HCT116 (cell line): ENCODE measurements at regions not wholly inside any gene's neighbourhood (a gene's known extent, or its start where the extent isn't known, plus 50 kb on each side); places are given as distances from the start of the nearest gene placed in this dataset.

ENCODE experiments used
- ATAC-seq: fragments of 200-7000 bp; cut with Tn5 transposase; 2 replicates; pipeline ENCODE4 v1.9.1; 2020; ENCODE audit warnings: mild to moderate bottlenecking, moderate library complexity
- BruUV-seq: library from RNA; stranded (reverse); fragments of 400-500 nt; replicated peaks from 2 replicates; lab custom pipeline; 2021; lab: Mats Ljungman, UMichigan
- CTCF ChIA-PET: fragments of 300-600 bp; sonication (Branson Sonifier 250); formaldehyde crosslinking; loops from one replicate; lab custom pipeline; 2021; ENCODE audit warnings: antibody characterized with exemption; lab: Charles Lee
- POLR2A ChIA-PET: fragments of 300-600, 350-600 bp; sonication (Branson Sonifier 250); formaldehyde crosslinking; loops from one replicate; lab custom pipeline; 2021; ENCODE audit warnings: antibody characterized with exemption; lab: Charles Lee
- RAD21 ChIA-PET, 2 experiments: fragments of 300-600 bp; sonication (Branson Sonifier 250); formaldehyde crosslinking; loops; one replicate each; lab custom pipeline; 2023; ENCODE audit warnings: low total read pairs in 2 of 2; ENCODE audit not compliant: uncharacterized antibody in 2 of 2, unreplicated experiment in 2 of 2, low non-redundant PET in 1 of 2; lab: Charles Lee
- DNase-seq: peaks from one replicate; pipeline ENCODE4 v3.0.0-alpha.2; 2010; ENCODE audit warnings: low read depth, low spot score
- H2AFZ ChIP-seq: fragments of 200-600 bp; shearing (Covaris generic), sonication (generic); 2 replicates; pipeline ENCODE4 v1.6.1; 2017; ENCODE audit warnings: low read depth, mixed run types, mixed read lengths, antibody characterized with exemption, low read length; ENCODE audit not compliant: poor library complexity, severe bottlenecking
- H3K27ac ChIP-seq: 2 replicates; pipeline ENCODE4 v1.5.1; 2012; ENCODE audit warnings: low read depth, low read length
- H3K27me3 ChIP-seq: fragments of 200-600 bp; sonication (generic); 2 replicates; pipeline ENCODE4 v1.6.1; 2016; ENCODE audit warnings: mixed run types, low read length, mixed read lengths; ENCODE audit not compliant: insufficient read depth
- H3K36me3 ChIP-seq, 2 experiments: fragments of 200-500 bp in 1 of 2; fragments of 200-600 bp in 1 of 2; sonication (Bioruptor generic) in 1 of 2; sonication (generic) in 1 of 2; 2 replicates each; pipeline versions ENCODE4 v1.5.1 to v1.6.1; 2014 to 2016; ENCODE audit warnings: low read length in 2 of 2, inconsistent platforms in 1 of 2, mixed read lengths in 1 of 2, mixed run types in 1 of 2; ENCODE audit not compliant: insufficient read depth in 2 of 2, control insufficient read depth in 1 of 2
- H3K4me1 ChIP-seq, 2 experiments: fragments of 200-600 bp in 1 of 2; sonication (generic) in 1 of 2; 2 replicates each; pipeline versions ENCODE4 v1.5.1 to v1.6.1; 2012 to 2017; ENCODE audit warnings: low read length in 2 of 2, inconsistent platforms in 1 of 2, mild to moderate bottlenecking in 1 of 2, mixed read lengths in 1 of 2, mixed run types in 1 of 2, moderate library complexity in 1 of 2; ENCODE audit not compliant: insufficient read depth in 2 of 2, control insufficient read depth in 1 of 2
- H3K4me2 ChIP-seq: fragments of 200-600 bp; sonication (generic); 2 replicates; pipeline ENCODE4 v1.6.1; 2017; ENCODE audit warnings: mixed run types, low read length, mixed read lengths
- H3K4me3 ChIP-seq, 2 experiments: fragments of 200-600 bp in 1 of 2; sonication (generic) in 1 of 2; replicated peaks in 1 of 2; 2 replicates each; pipeline ENCODE4 v1.5.1; 2011 to 2016; ENCODE audit warnings: low read length in 2 of 2, control low read depth in 1 of 2, low read depth in 1 of 2, mild to moderate bottlenecking in 1 of 2, mixed read lengths in 1 of 2, mixed run types in 1 of 2
- H3K79me2 ChIP-seq: fragments of 200-600 bp; sonication (generic); 2 replicates; pipeline ENCODE4 v1.6.1; 2017; ENCODE audit warnings: mild to moderate bottlenecking, mixed run types, low read length, moderate library complexity, mixed read lengths; ENCODE audit not compliant: insufficient read depth
- H3K9ac ChIP-seq: fragments of 200-600 bp; sonication (generic); 2 replicates; pipeline ENCODE4 v1.6.1; 2016; ENCODE audit warnings: low read length, mixed read lengths
- H3K9me2 ChIP-seq: fragments of 200-600 bp; sonication (generic), shearing (Covaris generic); 2 replicates; pipeline ENCODE4 v1.6.1; 2017; ENCODE audit warnings: mixed run types, mild to moderate bottlenecking, moderate library complexity; ENCODE audit not compliant: insufficient read depth
- H3K9me3 ChIP-seq, 2 experiments: fragments of 200-500 bp in 1 of 2; fragments of 200-600 bp in 1 of 2; sonication (Bioruptor generic) in 1 of 2; sonication (generic) in 1 of 2; 2 replicates each; pipeline ENCODE4 v1.6.1; 2014 to 2017; ENCODE audit warnings: low read length in 2 of 2, mixed read lengths in 2 of 2, inconsistent platforms in 1 of 2, low read depth in 1 of 2, mild to moderate bottlenecking in 1 of 2, mixed run types in 1 of 2, moderate library complexity in 1 of 2; ENCODE audit not compliant: control insufficient read depth in 1 of 2, insufficient read depth in 1 of 2
- H4K20me1 ChIP-seq: fragments of 200-600 bp; sonication (generic), shearing (Covaris generic); 2 replicates; pipeline ENCODE4 v1.6.1; 2017; ENCODE audit warnings: mixed run types, mild to moderate bottlenecking, moderate library complexity; ENCODE audit not compliant: insufficient read depth
- ELF1 ChIP-seq: IDR thresholded peaks from 2 replicates; pipeline ENCODE4 v1.6.1; 2012; ENCODE audit warnings: low read depth, borderline replicate concordance
- EZH2 ChIP-seq: fragments of 200-600 bp; sonication (generic); IDR thresholded peaks from 2 replicates; pipeline ENCODE4 v1.6.1; 2017; ENCODE audit warnings: antibody characterized with exemption, mixed run types
- EZH2phosphoT487 ChIP-seq: fragments of 200-600 bp; IDR thresholded peaks from 2 replicates; pipeline ENCODE4 v1.6.1; 2018; ENCODE audit warnings: antibody characterized with exemption, borderline replicate concordance
- FOSL1 ChIP-seq: IDR thresholded peaks from 2 replicates; pipeline ENCODE4 v1.6.1; 2012; ENCODE audit warnings: low read depth
- POLR2A ChIP-seq: IDR thresholded peaks from 2 replicates; pipeline ENCODE4 v1.7.0; 2011; ENCODE audit warnings: borderline replicate concordance; ENCODE audit not compliant: insufficient read depth, insufficient read length; ENCODE audit errors: extremely low read depth
- RAD21 ChIP-seq: IDR thresholded peaks from 2 replicates; pipeline ENCODE4 v1.6.1; 2012; ENCODE audit warnings: low read depth, mild to moderate bottlenecking
- REST ChIP-seq: IDR thresholded peaks from 2 replicates; pipeline ENCODE4 v1.6.1; 2012; ENCODE audit warnings: low read depth
- TCF7L2 ChIP-seq: IDR thresholded peaks from 2 replicates; pipeline ENCODE4 v1.7.0; 2011; ENCODE audit warnings: borderline replicate concordance, inconsistent platforms; ENCODE audit not compliant: insufficient read depth, insufficient read length; ENCODE audit errors: extremely low read depth
- ZBTB33 ChIP-seq: IDR thresholded peaks from 2 replicates; pipeline ENCODE4 v1.6.1; 2011; ENCODE audit warnings: mild to moderate bottlenecking, low read length, moderate library complexity; ENCODE audit not compliant: insufficient replicate concordance; ENCODE audit errors: extremely low read depth
- ZFX ChIP-seq: fragments of 450-650 bp; IDR thresholded peaks from 2 replicates; pipeline ENCODE4 v1.6.1; 2017
- ZNF274 ChIP-seq: fragments of 200-500 bp; sonication (Bioruptor generic); IDR thresholded peaks from 2 replicates; pipeline ENCODE4 v1.6.1; 2014; ENCODE audit warnings: mild to moderate bottlenecking, low read depth, low read length, inconsistent platforms
- intact Hi-C: fragments of 100-400 bp; cut with micrococcal nuclease; formaldehyde crosslinking; loops from 2 replicates; pipeline ENCODE4 v1.10.0; 2022

DNA sequence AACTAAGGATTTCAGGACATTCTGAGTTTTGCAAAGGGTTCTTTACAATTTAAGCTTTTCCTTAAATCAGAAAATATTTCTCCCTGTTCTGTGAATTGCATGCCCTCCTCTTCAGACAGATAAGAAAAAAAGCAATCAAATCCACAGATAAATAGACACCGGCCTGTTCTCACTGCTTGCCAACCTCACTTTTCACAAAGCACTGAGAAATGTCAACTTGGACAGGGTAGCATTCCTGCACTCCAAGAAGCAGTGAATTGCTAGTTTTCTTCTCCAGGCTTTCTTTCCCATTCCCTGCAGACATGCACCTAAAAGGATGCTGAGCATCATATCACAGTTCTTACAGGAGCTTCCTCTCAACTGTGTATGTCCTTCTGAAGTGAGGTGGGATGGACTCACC, 226.0 kb downstream of the CHRM3 start (continued):
- TF ChIP-seq REST: no peak
- no peak for TF ChIP-seq EZH2phosphoT487
- no peak for TF ChIP-seq FOSL1
- TF ChIP-seq ZBTB33: no peak
- no peak for TF ChIP-seq ZNF274
- no peak for TF ChIP-seq TCF7L2
- no peak for TF ChIP-seq RAD21
- no peak for TF ChIP-seq ELF1

- DNase-seq: no peak
- no peaks in the 10 kb centered on the region for H4K20me1 ChIP-seq
- no peak overlapping the region for H3K4me2 ChIP-seq
- no peak overlapping the region for H3K9ac ChIP-seq
- no peak overlapping the region for H3K27ac ChIP-seq
- no peaks in the 10 kb centered on the region for H3K27me3 ChIP-seq
- no peaks in the 10 kb centered on the region for H3K36me3 ChIP-seq
- H3K4me1 ChIP-seq: no peaks in the 10 kb centered on the region
- no peak overlapping the region for H2AFZ ChIP-seq
- intact Hi-C loops: no loop called here
- BruUV-seq: no TSS peak
- RAD21 ChIA-PET: no interaction called here
- no peaks in the 10 kb centered on the region for H3K9me2 ChIP-seq
- POLR2A ChIA-PET: no interaction called here
- H3K79me2 ChIP-seq: no peaks in the 10 kb centered on the region
- no peak for ATAC-seq
- TF ChIP-seq POLR2A: no peak
- no peak for TF ChIP-seq ZFX
- TF ChIP-seq RAD21: no peak
- TF ChIP-seq EZH2: no peak
- peaks cover 3 to 18% of the 10 kb centered on the region in 2 experiments; a peak in 3 of 4 replicates for H3K9me3 ChIP-seq
- CTCF ChIA-PET: no interaction called here
- no peak overlapping the region for H3K4me3 ChIP-seq
Measured at GRCh38 chr1:239616673-239617072, 230.3 kb downstream of the CHRM3 start.
